HCT116 (cell line): ENCODE measurements at regions not wholly inside any gene's neighbourhood (a gene's known extent, or its start where the extent isn't known, plus 50 kb on each side); places are given as distances from the start of the nearest gene placed in this dataset.
"Not testable (repeated sequence)": the region's sequence is repeated elsewhere in the genome, so short reads cannot be mapped to it uniquely, and the experiment has no call there.

ENCODE experiments used
- ATAC-seq: fragments of 200-7000 bp; cut with Tn5 transposase; 2 replicates; pipeline ENCODE4 v1.9.1; 2020; ENCODE audit warnings: mild to moderate bottlenecking, moderate library complexity
- BruUV-seq: library from RNA; stranded (reverse); fragments of 400-500 nt; replicated peaks from 2 replicates; lab custom pipeline; 2021; lab: Mats Ljungman, UMichigan
- CTCF ChIA-PET: fragments of 300-600 bp; sonication (Branson Sonifier 250); formaldehyde crosslinking; loops from one replicate; lab custom pipeline; 2021; ENCODE audit warnings: antibody characterized with exemption; lab: Charles Lee
- POLR2A ChIA-PET: fragments of 300-600, 350-600 bp; sonication (Branson Sonifier 250); formaldehyde crosslinking; loops from one replicate; lab custom pipeline; 2021; ENCODE audit warnings: antibody characterized with exemption; lab: Charles Lee
- RAD21 ChIA-PET, 2 experiments: fragments of 300-600 bp; sonication (Branson Sonifier 250); formaldehyde crosslinking; loops; one replicate each; lab custom pipeline; 2023; ENCODE audit warnings: low total read pairs in 2 of 2; ENCODE audit not compliant: uncharacterized antibody in 2 of 2, unreplicated experiment in 2 of 2, low non-redundant PET in 1 of 2; lab: Charles Lee
- DNase-seq: peaks from one replicate; pipeline ENCODE4 v3.0.0-alpha.2; 2010; ENCODE audit warnings: low read depth, low spot score
- H2AFZ ChIP-seq: fragments of 200-600 bp; shearing (Covaris generic), sonication (generic); 2 replicates; pipeline ENCODE4 v1.6.1; 2017; ENCODE audit warnings: low read depth, mixed run types, mixed read lengths, antibody characterized with exemption, low read length; ENCODE audit not compliant: poor library complexity, severe bottlenecking
- H3K27ac ChIP-seq: 2 replicates; pipeline ENCODE4 v1.5.1; 2012; ENCODE audit warnings: low read depth, low read length
- H3K27me3 ChIP-seq: fragments of 200-600 bp; sonication (generic); 2 replicates; pipeline ENCODE4 v1.6.1; 2016; ENCODE audit warnings: mixed run types, low read length, mixed read lengths; ENCODE audit not compliant: insufficient read depth
- H3K36me3 ChIP-seq, 2 experiments: fragments of 200-500 bp in 1 of 2; fragments of 200-600 bp in 1 of 2; sonication (Bioruptor generic) in 1 of 2; sonication (generic) in 1 of 2; 2 replicates each; pipeline versions ENCODE4 v1.5.1 to v1.6.1; 2014 to 2016; ENCODE audit warnings: low read length in 2 of 2, inconsistent platforms in 1 of 2, mixed read lengths in 1 of 2, mixed run types in 1 of 2; ENCODE audit not compliant: insufficient read depth in 2 of 2, control insufficient read depth in 1 of 2
- H3K4me1 ChIP-seq, 2 experiments: fragments of 200-600 bp in 1 of 2; sonication (generic) in 1 of 2; 2 replicates each; pipeline versions ENCODE4 v1.5.1 to v1.6.1; 2012 to 2017; ENCODE audit warnings: low read length in 2 of 2, inconsistent platforms in 1 of 2, mild to moderate bottlenecking in 1 of 2, mixed read lengths in 1 of 2, mixed run types in 1 of 2, moderate library complexity in 1 of 2; ENCODE audit not compliant: insufficient read depth in 2 of 2, control insufficient read depth in 1 of 2
- H3K4me2 ChIP-seq: fragments of 200-600 bp; sonication (generic); 2 replicates; pipeline ENCODE4 v1.6.1; 2017; ENCODE audit warnings: mixed run types, low read length, mixed read lengths
- H3K4me3 ChIP-seq, 2 experiments: fragments of 200-600 bp in 1 of 2; sonication (generic) in 1 of 2; replicated peaks in 1 of 2; 2 replicates each; pipeline ENCODE4 v1.5.1; 2011 to 2016; ENCODE audit warnings: low read length in 2 of 2, control low read depth in 1 of 2, low read depth in 1 of 2, mild to moderate bottlenecking in 1 of 2, mixed read lengths in 1 of 2, mixed run types in 1 of 2
- H3K79me2 ChIP-seq: fragments of 200-600 bp; sonication (generic); 2 replicates; pipeline ENCODE4 v1.6.1; 2017; ENCODE audit warnings: mild to moderate bottlenecking, mixed run types, low read length, moderate library complexity, mixed read lengths; ENCODE audit not compliant: insufficient read depth
- H3K9ac ChIP-seq: fragments of 200-600 bp; sonication (generic); 2 replicates; pipeline ENCODE4 v1.6.1; 2016; ENCODE audit warnings: low read length, mixed read lengths
- H3K9me2 ChIP-seq: fragments of 200-600 bp; sonication (generic), shearing (Covaris generic); 2 replicates; pipeline ENCODE4 v1.6.1; 2017; ENCODE audit warnings: mixed run types, mild to moderate bottlenecking, moderate library complexity; ENCODE audit not compliant: insufficient read depth
- H3K9me3 ChIP-seq, 2 experiments: fragments of 200-500 bp in 1 of 2; fragments of 200-600 bp in 1 of 2; sonication (Bioruptor generic) in 1 of 2; sonication (generic) in 1 of 2; 2 replicates each; pipeline ENCODE4 v1.6.1; 2014 to 2017; ENCODE audit warnings: low read length in 2 of 2, mixed read lengths in 2 of 2, inconsistent platforms in 1 of 2, low read depth in 1 of 2, mild to moderate bottlenecking in 1 of 2, mixed run types in 1 of 2, moderate library complexity in 1 of 2; ENCODE audit not compliant: control insufficient read depth in 1 of 2, insufficient read depth in 1 of 2
- H4K20me1 ChIP-seq: fragments of 200-600 bp; sonication (generic), shearing (Covaris generic); 2 replicates; pipeline ENCODE4 v1.6.1; 2017; ENCODE audit warnings: mixed run types, mild to moderate bottlenecking, moderate library complexity; ENCODE audit not compliant: insufficient read depth
- EGR1 ChIP-seq: IDR thresholded peaks from 2 replicates; pipeline ENCODE4 v1.6.1; 2012; ENCODE audit warnings: low read depth
- EZH2phosphoT487 ChIP-seq: fragments of 200-600 bp; IDR thresholded peaks from 2 replicates; pipeline ENCODE4 v1.6.1; 2018; ENCODE audit warnings: antibody characterized with exemption, borderline replicate concordance
- SRF ChIP-seq: IDR thresholded peaks from 2 replicates; pipeline ENCODE4 v1.6.1; 2012; ENCODE audit warnings: low read depth
- TCF7L2 ChIP-seq: IDR thresholded peaks from 2 replicates; pipeline ENCODE4 v1.7.0; 2011; ENCODE audit warnings: borderline replicate concordance, inconsistent platforms; ENCODE audit not compliant: insufficient read depth, insufficient read length; ENCODE audit errors: extremely low read depth
- YY1 ChIP-seq: IDR thresholded peaks from 2 replicates; pipeline ENCODE4 v1.6.1; 2011; ENCODE audit warnings: low read length, low read depth, moderate library complexity, mild to moderate bottlenecking; ENCODE audit not compliant: insufficient replicate concordance; ENCODE audit errors: extremely low read depth
- ZNF274 ChIP-seq: fragments of 200-500 bp; sonication (Bioruptor generic); IDR thresholded peaks from 2 replicates; pipeline ENCODE4 v1.6.1; 2014; ENCODE audit warnings: mild to moderate bottlenecking, low read depth, low read length, inconsistent platforms
- intact Hi-C: fragments of 100-400 bp; cut with micrococcal nuclease; formaldehyde crosslinking; loops from 2 replicates; pipeline ENCODE4 v1.10.0; 2022

DNA sequence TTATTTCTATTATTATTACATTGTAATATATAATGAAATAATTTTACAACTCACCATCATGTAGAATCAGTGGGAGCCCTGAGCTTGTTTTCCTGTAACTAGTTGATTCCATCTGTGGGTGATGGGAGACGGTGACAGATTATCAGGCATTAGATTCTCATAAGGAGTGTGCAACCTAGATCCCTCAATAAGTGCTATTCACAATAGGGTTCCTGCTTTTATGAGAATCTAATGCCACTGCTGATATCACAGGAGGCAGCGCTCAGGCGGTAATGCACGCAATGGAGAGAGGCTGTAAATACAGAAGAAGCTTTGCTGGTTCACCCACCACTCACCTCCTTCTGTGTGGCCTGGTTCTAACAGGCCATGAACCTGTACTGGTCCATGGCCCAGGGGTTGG, 178.6 kb downstream of the ACTRT1 start:
- POLR2A ChIA-PET, result no interaction called here
- Histone ChIP-seq H3K9me2 (no peaks in the 10 kb centered on the region), H3K4me3 (no peak overlapping the region), H3K79me2 (no peaks in the 10 kb centered on the region), H3K9ac (no peak overlapping the region), H3K36me3 (no peaks in the 10 kb centered on the region), H2AFZ (no peak overlapping the region), H3K27ac (no peak overlapping the region), H3K4me2 (no peak overlapping the region), H3K9me3 (no peaks in the 10 kb centered on the region), H3K4me1 (no peaks in the 10 kb centered on the region), H4K20me1 (no peaks in the 10 kb centered on the region), H3K27me3 (no peaks in the 10 kb centered on the region)
- BruUV-seq, result no TSS peak
- TF ChIP-seq TCF7L2, result no peak
- TF ChIP-seq EGR1, result no peak
- no peak for TF ChIP-seq SRF
- no peak for TF ChIP-seq ZNF274
- TF ChIP-seq EZH2phosphoT487, result no peak
- TF ChIP-seq YY1, result no peak
- RAD21 ChIA-PET, result no interaction called here
- DNase-seq, result no peak
- CTCF ChIA-PET, result no interaction called here
- intact Hi-C loops, result no loop called here
- ATAC-seq, result no peak

DNA sequence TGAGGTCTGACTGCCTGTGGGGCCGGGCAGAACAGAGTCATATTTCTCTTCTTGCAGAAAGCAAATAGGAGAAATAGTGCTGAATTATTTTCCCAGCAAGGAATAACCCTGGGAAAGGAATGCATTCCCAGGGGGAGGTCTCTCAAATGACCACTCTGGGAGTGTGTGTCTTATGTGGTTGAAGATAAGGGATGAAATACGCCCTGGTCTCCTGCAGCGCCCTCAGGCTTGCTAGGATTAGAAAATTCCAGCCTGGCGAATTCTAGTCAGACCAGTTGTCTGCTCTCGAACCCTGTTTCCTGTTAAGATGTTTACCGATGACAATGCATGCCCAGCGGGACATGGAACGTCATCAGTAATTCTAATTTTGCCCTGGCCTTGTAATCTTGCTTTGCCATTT, 185.3 kb downstream of the ACTRT1 start:
- BruUV-seq, result not testable (repeated sequence)

More for the DNA sequence above, 185.3 kb downstream of the ACTRT1 start:
- H3K4me3 ChIP-seq, H3K27ac ChIP-seq, H3K9me3 ChIP-seq, H3K27me3 ChIP-seq, H4K20me1 ChIP-seq, H3K79me2 ChIP-seq, H2AFZ ChIP-seq, H3K9ac ChIP-seq, DNase-seq, H3K4me1 ChIP-seq, H3K36me3 ChIP-seq, ATAC-seq, intact Hi-C loops, POLR2A ChIA-PET, H3K9me2 ChIP-seq, RAD21 ChIA-PET, H3K4me2 ChIP-seq, CTCF ChIA-PET: not testable (repeated sequence)
